Activated B cell treated with CpG ODN at 0.5 μM for 24 hours (primary cell): ENCODE measurements at regions not wholly inside any gene's neighbourhood (a gene's known extent, or its start where the extent isn't known, plus 50 kb on each side); places are given as distances from the start of the nearest gene placed in this dataset.
"Not testable (repeated sequence)": the region's sequence is repeated elsewhere in the genome, so short reads cannot be mapped to it uniquely, and the experiment has no call there.

Source experiments
- ATAC-seq: fragments of 200-7000 bp; cut with Tn5 transposase; one replicate; pipeline ENCODE4 v1.10.0; 2021; ENCODE audit warnings: low read depth, mild to moderate bottlenecking, moderate library complexity
- CTCF ChIA-PET: fragments of 350-600 bp; sonication (Branson Sonifier 250); formaldehyde crosslinking; loops from one replicate; lab custom pipeline; 2021; ENCODE audit warnings: antibody characterized with exemption; lab: Charles Lee
- POLR2A ChIA-PET: fragments of 350-600 bp; sonication (Branson Sonifier 250); formaldehyde crosslinking; loops from one replicate; lab custom pipeline; 2021; ENCODE audit warnings: antibody characterized with exemption; lab: Charles Lee
- DNase-seq: peaks from one replicate; pipeline ENCODE4 v3.0.0; 2022
- H3K27ac Mint-ChIP-seq: one replicate; pipeline ENCODE4 v1.8.0; 2020; ENCODE audit warnings: mixed read lengths
- H3K27me3 Mint-ChIP-seq: one replicate; pipeline ENCODE4 v1.8.0; 2021; ENCODE audit warnings: mixed read lengths
- H3K36me3 Mint-ChIP-seq: one replicate; pipeline ENCODE4 v1.8.0; 2021; ENCODE audit warnings: low read depth, mixed read lengths
- H3K4me1 Mint-ChIP-seq: one replicate; pipeline ENCODE4 v1.8.0; 2021; ENCODE audit warnings: mixed read lengths
- H3K4me3 Mint-ChIP-seq: one replicate; pipeline ENCODE4 v1.8.0; 2020; ENCODE audit warnings: mild to moderate bottlenecking, mixed read lengths
- H3K9me3 Mint-ChIP-seq: one replicate; pipeline ENCODE4 v1.8.0; 2020; ENCODE audit warnings: mixed read lengths
- intact Hi-C: fragments of 100-400 bp; cut with micrococcal nuclease; formaldehyde crosslinking; loops from one replicate; pipeline ENCODE4 v1.15.1; 2024
- TF ChIP-seq, protein P1 (sequence below): fragments of 200-600 bp; IDR thresholded peaks from one replicate; pipeline ENCODE4 v1.8.0; 2022; ENCODE audit warnings: antibody characterized with exemption, mild to moderate bottlenecking

DNA sequence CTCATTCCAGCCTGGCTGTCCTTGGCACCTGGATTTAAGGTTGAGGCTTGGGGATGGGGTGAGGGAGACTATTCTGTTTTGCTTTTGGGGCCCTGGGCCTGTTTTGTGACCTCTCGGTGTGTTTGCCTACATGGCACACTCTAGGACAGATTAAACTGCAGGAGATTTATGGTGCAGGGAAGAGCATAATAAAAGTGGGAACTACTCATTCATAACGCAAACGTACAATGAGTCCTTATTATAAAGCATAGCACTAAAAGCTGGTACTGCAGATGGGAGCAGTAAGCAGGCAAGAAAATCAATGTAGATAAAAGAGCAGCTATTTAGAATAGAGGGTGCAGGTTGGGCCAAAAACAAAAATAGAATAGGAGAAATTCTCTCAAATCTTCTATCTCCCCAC, 238.4 kb downstream of the ACTR3 start:
- no peak for DNase-seq
- no peaks in the 10 kb centered on the region for H3K36me3 Mint-ChIP-seq
- intact Hi-C loops, result no loop called here
- TF ChIP-seq, protein P1, sequence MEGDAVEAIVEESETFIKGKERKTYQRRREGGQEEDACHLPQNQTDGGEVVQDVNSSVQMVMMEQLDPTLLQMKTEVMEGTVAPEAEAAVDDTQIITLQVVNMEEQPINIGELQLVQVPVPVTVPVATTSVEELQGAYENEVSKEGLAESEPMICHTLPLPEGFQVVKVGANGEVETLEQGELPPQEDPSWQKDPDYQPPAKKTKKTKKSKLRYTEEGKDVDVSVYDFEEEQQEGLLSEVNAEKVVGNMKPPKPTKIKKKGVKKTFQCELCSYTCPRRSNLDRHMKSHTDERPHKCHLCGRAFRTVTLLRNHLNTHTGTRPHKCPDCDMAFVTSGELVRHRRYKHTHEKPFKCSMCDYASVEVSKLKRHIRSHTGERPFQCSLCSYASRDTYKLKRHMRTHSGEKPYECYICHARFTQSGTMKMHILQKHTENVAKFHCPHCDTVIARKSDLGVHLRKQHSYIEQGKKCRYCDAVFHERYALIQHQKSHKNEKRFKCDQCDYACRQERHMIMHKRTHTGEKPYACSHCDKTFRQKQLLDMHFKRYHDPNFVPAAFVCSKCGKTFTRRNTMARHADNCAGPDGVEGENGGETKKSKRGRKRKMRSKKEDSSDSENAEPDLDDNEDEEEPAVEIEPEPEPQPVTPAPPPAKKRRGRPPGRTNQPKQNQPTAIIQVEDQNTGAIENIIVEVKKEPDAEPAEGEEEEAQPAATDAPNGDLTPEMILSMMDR, result no peak
- POLR2A ChIA-PET, result no interaction called here
- H3K4me3 Mint-ChIP-seq, result no peak overlapping the region
- CTCF ChIA-PET, result no interaction called here
- no peak overlapping the region for H3K27ac Mint-ChIP-seq
- H3K27me3 Mint-ChIP-seq, result no peaks in the 10 kb centered on the region
- no peak for ATAC-seq
- H3K9me3 Mint-ChIP-seq, result peaks cover 2% of the 10 kb centered on the region
- H3K4me1 Mint-ChIP-seq, result no peaks in the 10 kb centered on the region

DNA sequence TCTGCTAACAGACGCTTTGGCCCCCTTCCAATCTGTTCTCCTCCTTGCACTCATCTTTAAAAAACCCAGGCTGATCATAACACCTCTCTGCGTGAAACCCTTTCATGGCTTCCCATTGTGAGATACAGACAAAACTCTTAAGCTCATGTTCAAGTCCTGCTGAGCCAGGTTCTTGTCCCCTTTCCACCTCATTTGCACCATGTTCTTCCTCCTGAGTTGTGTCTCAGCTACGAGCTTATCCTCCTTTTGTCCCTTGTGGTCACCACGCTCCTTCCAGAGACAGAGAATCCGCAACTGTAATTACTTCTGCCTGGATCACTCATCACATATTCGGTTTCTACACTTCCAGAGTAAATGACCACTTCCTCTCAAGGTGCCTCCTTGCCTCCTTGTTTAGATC, 238.8 kb downstream of the ACTR3 start:
- ChIA-PET CTCF (no interaction called here), POLR2A (no interaction called here)
- Mint-ChIP-seq H3K4me1 (no peaks in the 10 kb centered on the region), H3K9me3 (peaks cover 2% of the 10 kb centered on the region), H3K27me3 (no peaks in the 10 kb centered on the region), H3K4me3 (no peak overlapping the region), H3K27ac (no peak overlapping the region), H3K36me3 (no peaks in the 10 kb centered on the region)
- TF ChIP-seq, protein P1, result no peak
- no peak for ATAC-seq
- no peak for DNase-seq
- intact Hi-C loops, result no loop called here

DNA sequence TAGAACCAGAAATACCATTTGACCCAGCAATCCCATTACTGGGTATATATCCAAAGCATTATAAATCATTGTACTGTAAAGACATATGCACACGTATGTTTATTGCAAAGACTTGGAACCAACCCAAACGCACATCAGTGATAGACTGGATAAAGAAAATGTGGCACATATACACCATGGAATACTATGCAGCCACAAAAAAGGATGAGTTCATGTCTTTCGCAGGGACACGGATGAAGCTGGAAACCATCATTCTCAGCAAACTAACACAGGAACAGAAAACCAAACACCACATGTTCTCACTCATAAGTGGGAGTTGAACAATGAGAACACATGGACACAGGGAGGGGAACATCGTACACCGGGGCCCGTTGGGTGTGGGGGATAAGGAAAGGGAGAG, 242.2 kb downstream of the ACTR3 start:
- ATAC-seq, CTCF ChIA-PET, H3K27ac Mint-ChIP-seq, DNase-seq, H3K36me3 Mint-ChIP-seq, H3K4me3 Mint-ChIP-seq, H3K9me3 Mint-ChIP-seq, H3K4me1 Mint-ChIP-seq, intact Hi-C loops, H3K27me3 Mint-ChIP-seq, POLR2A ChIA-PET: not testable (repeated sequence)

DNA sequence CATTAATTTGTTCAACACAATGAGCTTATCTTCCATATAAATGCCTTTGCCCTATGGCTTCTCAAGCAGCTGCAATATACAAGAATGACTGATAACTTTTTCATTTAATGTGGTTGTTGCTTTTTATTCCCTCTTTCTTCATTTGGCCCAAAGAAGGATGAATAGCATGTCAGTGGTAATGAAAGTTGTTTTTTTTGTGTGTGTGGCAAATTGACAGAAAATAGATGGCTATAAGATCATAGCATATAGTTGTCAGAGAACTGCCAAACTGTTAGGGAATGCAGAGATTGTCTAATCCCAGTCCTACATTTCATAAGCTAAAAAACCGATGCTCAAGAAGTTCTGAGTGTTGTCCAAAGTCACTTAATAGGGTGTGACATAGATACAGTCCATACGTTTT, 244.3 kb downstream of the ACTR3 start:
- ChIA-PET CTCF (no interaction called here), POLR2A (no interaction called here)
- H3K36me3 Mint-ChIP-seq, result no peaks in the 10 kb centered on the region
- TF ChIP-seq, protein P1, result no peak
- no peaks in the 10 kb centered on the region for H3K27me3 Mint-ChIP-seq
- DNase-seq (no peak), ATAC-seq (no peak)
- peaks cover 7% of the 10 kb centered on the region for H3K9me3 Mint-ChIP-seq
- no peaks in the 10 kb centered on the region for H3K4me1 Mint-ChIP-seq
- no peak overlapping the region for H3K4me3 Mint-ChIP-seq
- no peak overlapping the region for H3K27ac Mint-ChIP-seq
- intact Hi-C loops, result no loop called here

DNA sequence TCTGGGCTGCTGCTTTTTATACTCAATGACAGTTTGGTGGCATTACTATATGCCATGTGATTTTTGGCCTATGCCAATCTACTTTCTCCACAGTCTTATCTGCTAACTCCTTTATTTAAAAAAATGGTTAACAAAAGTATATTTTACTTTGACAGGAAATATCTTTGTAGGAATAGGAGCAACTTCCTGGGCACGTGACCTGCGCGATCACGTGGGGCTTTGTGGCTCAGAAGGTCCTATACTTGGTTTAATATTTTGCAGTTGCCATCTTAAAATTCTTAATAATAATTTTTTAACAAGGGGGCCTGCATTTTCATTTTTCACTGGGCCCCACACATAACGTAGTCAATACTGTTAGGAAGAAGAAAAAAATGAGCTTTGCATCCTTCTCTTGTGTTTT, 249.7 kb downstream of the ACTR3 start:
- TF ChIP-seq, protein P1, result no peak

DNA sequence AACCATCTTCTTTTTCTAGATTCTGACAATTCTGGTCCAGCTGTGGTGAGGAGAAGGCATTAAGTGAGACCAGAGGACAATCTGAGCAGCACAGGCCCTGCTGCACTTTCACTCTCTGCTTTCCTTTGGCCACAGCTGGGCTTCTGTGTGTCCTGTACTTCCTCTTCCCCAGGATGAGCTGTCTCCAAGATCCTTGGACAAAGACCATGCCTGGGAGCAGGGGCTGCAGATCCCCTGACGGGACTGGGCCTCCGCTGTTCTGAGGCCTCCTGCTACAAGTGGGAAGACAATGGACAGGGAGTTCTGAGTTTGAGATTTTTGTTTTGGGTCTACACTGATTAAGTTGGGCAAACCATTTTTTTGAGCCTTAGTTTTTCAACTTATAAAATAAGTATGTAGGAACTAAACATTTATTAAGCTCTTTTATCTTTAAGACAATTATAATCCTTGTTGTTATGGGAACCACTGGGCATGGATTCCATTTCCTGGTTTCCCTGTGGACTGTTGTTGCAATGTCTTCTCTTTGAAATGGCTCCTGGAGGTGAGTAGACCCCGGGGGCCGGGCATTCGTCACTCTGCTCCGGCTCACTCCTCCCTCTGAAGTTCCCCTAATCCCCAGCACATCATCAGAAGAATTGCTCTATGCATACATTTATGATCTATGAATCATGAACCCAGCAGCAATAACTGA, 266.6 kb downstream of the ACTR3 start:
- ChIA-PET POLR2A (no interaction called here), CTCF (no interaction called here)
- H3K27me3 Mint-ChIP-seq, result peaks cover 2% of the 10 kb centered on the region
- no peaks in the 10 kb centered on the region for H3K9me3 Mint-ChIP-seq
- H3K4me1 Mint-ChIP-seq, result no peaks in the 10 kb centered on the region
- DNase-seq (no peak), ATAC-seq (no peak)
- H3K36me3 Mint-ChIP-seq, result no peaks in the 10 kb centered on the region
- TF ChIP-seq, protein P1, result no peak
- no peak overlapping the region for H3K4me3 Mint-ChIP-seq
- intact Hi-C loops, result no loop called here
- H3K27ac Mint-ChIP-seq, result no peak overlapping the region

More for the DNA sequence above, 249.7 kb downstream of the ACTR3 start:
- Mint-ChIP-seq H3K27ac (no peak overlapping the region), H3K4me1 (no peaks in the 10 kb centered on the region), H3K4me3 (no peak overlapping the region), H3K27me3 (no peaks in the 10 kb centered on the region), H3K36me3 (no peaks in the 10 kb centered on the region), H3K9me3 (peaks cover 4% of the 10 kb centered on the region)
- intact Hi-C loops, result no loop called here
- DNase-seq (no peak), ATAC-seq (no peak)
- CTCF ChIA-PET, result no interaction called here
- POLR2A ChIA-PET, result no interaction called here
